OCI-LY1 (cell line): ENCODE measurements at regions not wholly inside any gene's neighbourhood (a gene's known extent, or its start where the extent isn't known, plus 50 kb on each side); places are given as distances from the start of the nearest gene placed in this dataset.

Experiments
- H2AFZ ChIP-seq: fragments of 200-600 bp; sonication (generic), shearing (Covaris generic); 2 replicates; pipeline ENCODE4 v1.6.0; 2014; ENCODE audit warnings: antibody characterized with exemption, mild to moderate bottlenecking, low read length
- H3F3A ChIP-seq: fragments of 200-600 bp; sonication (generic), shearing (Covaris generic); 2 replicates; pipeline ENCODE4 v1.6.0; 2014; ENCODE audit warnings: mild to moderate bottlenecking, antibody characterized with exemption, low read length, moderate library complexity; ENCODE audit not compliant: insufficient read depth
- H3K27ac ChIP-seq: fragments of 200-600 bp; sonication (generic); 2 replicates; pipeline ENCODE4 v1.5.1; 2014; ENCODE audit warnings: low read length, mixed run types, mild to moderate bottlenecking, low read depth; ENCODE audit not compliant: poor library complexity, severe bottlenecking
- H3K27me3 ChIP-seq: fragments of 200-600 bp; sonication (generic); 2 replicates; pipeline ENCODE4 v1.6.0; 2014; ENCODE audit warnings: antibody characterized with exemption, mild to moderate bottlenecking, low read length, moderate library complexity; ENCODE audit not compliant: insufficient read depth
- H3K36me3 ChIP-seq: fragments of 200-600 bp; sonication (generic); 2 replicates; pipeline ENCODE4 v1.6.1; 2014; ENCODE audit warnings: mild to moderate bottlenecking, antibody characterized with exemption, low read length, moderate library complexity, mixed read lengths; ENCODE audit not compliant: insufficient read depth
- H3K4me1 ChIP-seq: fragments of 200-600 bp; sonication (generic); 2 replicates; pipeline ENCODE4 v1.5.1; 2014; ENCODE audit warnings: mild to moderate bottlenecking, low read length, moderate library complexity; ENCODE audit not compliant: insufficient read depth, severe bottlenecking
- H3K4me2 ChIP-seq: fragments of 200-600 bp; sonication (generic), shearing (Covaris generic); 2 replicates; pipeline ENCODE4 v1.6.1; 2014; ENCODE audit warnings: low read length
- H3K4me3 ChIP-seq: fragments of 200-600 bp; sonication (generic); 2 replicates; pipeline ENCODE4 v1.5.1; 2014; ENCODE audit warnings: low read length, low read depth, mild to moderate bottlenecking, mixed read lengths; ENCODE audit not compliant: poor library complexity, severe bottlenecking
- H3K79me2 ChIP-seq: fragments of 200-600 bp; shearing (Covaris generic); 2 replicates; pipeline ENCODE4 v1.6.1; 2016; ENCODE audit warnings: mixed run types, low read length, mixed read lengths; ENCODE audit not compliant: insufficient read depth
- H3K9ac ChIP-seq: fragments of 200-600 bp; sonication (generic), shearing (Covaris generic); 2 replicates; pipeline ENCODE4 v1.6.1; 2014; ENCODE audit warnings: mild to moderate bottlenecking, low read length, mixed read lengths
- H3K9me2 ChIP-seq: fragments of 200-600 bp; sonication (generic), shearing (Covaris generic); 2 replicates; pipeline ENCODE4 v1.6.1; 2014; ENCODE audit warnings: low read depth, mild to moderate bottlenecking, low read length, mixed read lengths
- H3K9me3 ChIP-seq: fragments of 200-600 bp; shearing (Covaris generic); 2 replicates; pipeline ENCODE4 v1.6.1; 2014; ENCODE audit warnings: low read length, mixed read lengths
- H4K20me1 ChIP-seq: fragments of 200-600 bp; sonication (generic), shearing (Covaris generic); 2 replicates; pipeline ENCODE4 v1.6.0; 2016; ENCODE audit warnings: mild to moderate bottlenecking, low read length; ENCODE audit not compliant: insufficient read depth
- EZH2 ChIP-seq: fragments of 200-600 bp; sonication (generic), shearing (Covaris generic); IDR thresholded peaks from 2 replicates; pipeline ENCODE4 v1.8.0; 2017; ENCODE audit warnings: borderline replicate concordance, mixed run types, mild to moderate bottlenecking, antibody characterized with exemption, low read length, moderate library complexity, mixed read lengths
- TF ChIP-seq, protein P1 (sequence below): fragments of 200-600 bp; sonication (generic), shearing (Covaris generic); IDR thresholded peaks from 2 replicates; pipeline ENCODE4 v1.5.1; 2017; ENCODE audit warnings: mild to moderate bottlenecking, antibody characterized with exemption, low read length, moderate library complexity, mixed read lengths

DNA sequence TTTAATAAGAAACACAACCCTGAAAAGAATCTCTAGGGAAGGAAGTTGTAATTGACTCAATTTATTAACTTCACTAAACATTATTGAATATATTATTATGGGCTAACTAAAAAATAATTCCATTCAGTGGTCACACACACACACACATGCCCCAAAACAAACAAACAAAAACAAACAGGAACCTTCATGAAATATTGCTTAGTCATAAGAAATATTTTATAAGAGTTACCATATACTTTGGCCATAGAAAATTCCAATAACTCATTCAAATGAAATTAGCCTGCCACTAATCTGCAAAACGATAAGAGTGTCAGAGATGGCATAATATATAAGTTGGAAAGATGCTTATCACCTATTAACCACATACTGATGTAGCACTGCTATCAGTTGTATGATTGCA, 268.4 kb upstream of the AMIGO2 start:
- no peaks in the 10 kb centered on the region for H4K20me1 ChIP-seq
- H3K9me3 ChIP-seq = 0 out of 2 replicates have a peak, but pooled peaks cover 2% of the 10 kb centered on the region
- peaks cover 13% of the 10 kb centered on the region for H3K4me1 ChIP-seq
- no peak for TF ChIP-seq EZH2
- TF ChIP-seq, protein P1, sequence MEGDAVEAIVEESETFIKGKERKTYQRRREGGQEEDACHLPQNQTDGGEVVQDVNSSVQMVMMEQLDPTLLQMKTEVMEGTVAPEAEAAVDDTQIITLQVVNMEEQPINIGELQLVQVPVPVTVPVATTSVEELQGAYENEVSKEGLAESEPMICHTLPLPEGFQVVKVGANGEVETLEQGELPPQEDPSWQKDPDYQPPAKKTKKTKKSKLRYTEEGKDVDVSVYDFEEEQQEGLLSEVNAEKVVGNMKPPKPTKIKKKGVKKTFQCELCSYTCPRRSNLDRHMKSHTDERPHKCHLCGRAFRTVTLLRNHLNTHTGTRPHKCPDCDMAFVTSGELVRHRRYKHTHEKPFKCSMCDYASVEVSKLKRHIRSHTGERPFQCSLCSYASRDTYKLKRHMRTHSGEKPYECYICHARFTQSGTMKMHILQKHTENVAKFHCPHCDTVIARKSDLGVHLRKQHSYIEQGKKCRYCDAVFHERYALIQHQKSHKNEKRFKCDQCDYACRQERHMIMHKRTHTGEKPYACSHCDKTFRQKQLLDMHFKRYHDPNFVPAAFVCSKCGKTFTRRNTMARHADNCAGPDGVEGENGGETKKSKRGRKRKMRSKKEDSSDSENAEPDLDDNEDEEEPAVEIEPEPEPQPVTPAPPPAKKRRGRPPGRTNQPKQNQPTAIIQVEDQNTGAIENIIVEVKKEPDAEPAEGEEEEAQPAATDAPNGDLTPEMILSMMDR = no peak
- H3K9me2 ChIP-seq = no peaks in the 10 kb centered on the region
- H3K4me2 ChIP-seq = no peak overlapping the region
- no peak overlapping the region for H3K27ac ChIP-seq
- H2AFZ ChIP-seq = no peak overlapping the region
- H3K4me3 ChIP-seq = no peak overlapping the region
- H3K36me3 ChIP-seq = no peaks in the 10 kb centered on the region
- no peak overlapping the region for H3K9ac ChIP-seq
- 0 out of 2 replicates have a peak, but pooled peaks cover 4% of the 10 kb centered on the region for H3F3A ChIP-seq
- H3K79me2 ChIP-seq = no peaks in the 10 kb centered on the region
- no peaks in the 10 kb centered on the region for H3K27me3 ChIP-seq

DNA sequence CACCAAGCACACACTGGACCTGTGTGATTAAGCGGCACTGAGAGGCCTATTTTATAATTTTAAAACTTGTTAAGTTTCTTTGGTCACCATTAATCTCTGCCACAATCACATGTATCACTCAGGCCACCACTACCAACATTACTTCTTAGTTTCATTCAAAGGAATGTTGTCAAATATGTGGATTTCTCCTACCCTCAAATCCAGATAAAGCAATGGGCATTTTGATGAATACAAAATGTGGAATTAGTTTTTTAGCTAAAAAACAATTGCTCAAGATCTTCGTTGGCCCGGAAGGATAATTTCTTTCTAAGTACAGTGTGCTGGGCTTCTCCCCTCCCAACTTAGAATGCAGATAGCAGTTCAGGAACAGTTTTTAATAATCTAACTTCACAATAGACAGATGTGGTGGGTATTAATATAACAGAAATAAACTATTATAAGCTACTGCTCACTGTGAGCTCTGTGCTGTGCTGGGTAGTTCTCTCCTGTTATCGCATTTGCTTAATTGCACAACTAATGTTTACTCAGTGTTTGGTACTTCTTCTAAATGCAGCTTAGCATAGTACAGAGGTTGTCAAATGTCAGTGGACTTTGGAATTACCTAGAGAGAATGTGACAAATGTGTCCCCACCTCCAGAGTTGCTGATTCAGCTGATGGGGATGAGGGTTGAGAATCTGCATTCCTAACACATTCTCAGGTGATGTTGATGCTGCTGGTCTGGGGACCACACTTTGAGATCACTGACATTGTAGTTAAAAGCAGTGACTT, 266.7 kb upstream of the AMIGO2 start:
- no peak overlapping the region for H3K4me2 ChIP-seq
- no peaks in the 10 kb centered on the region for H3K9me2 ChIP-seq
- H3K79me2 ChIP-seq = no peaks in the 10 kb centered on the region
- H2AFZ ChIP-seq = peak overlapping the region; percentile 74; the same call in 1 of the 2 replicates
- H3K4me3 ChIP-seq = no peak overlapping the region
- H4K20me1 ChIP-seq = no peaks in the 10 kb centered on the region
- peaks cover 2% of the 10 kb centered on the region; the same call in 1 of the 2 replicates for H3K9me3 ChIP-seq
- peaks cover 13% of the 10 kb centered on the region for H3K4me1 ChIP-seq
- peak overlapping the region; percentile 0 for H3K27ac ChIP-seq
- no peaks in the 10 kb centered on the region for H3K27me3 ChIP-seq
- H3K9ac ChIP-seq = no peak overlapping the region
- no peaks in the 10 kb centered on the region for H3K36me3 ChIP-seq
- TF ChIP-seq EZH2 = no peak
- TF ChIP-seq, protein P1 = no peak
- H3F3A ChIP-seq = 0 out of 2 replicates have a peak, but pooled peaks cover 4% of the 10 kb centered on the region

DNA sequence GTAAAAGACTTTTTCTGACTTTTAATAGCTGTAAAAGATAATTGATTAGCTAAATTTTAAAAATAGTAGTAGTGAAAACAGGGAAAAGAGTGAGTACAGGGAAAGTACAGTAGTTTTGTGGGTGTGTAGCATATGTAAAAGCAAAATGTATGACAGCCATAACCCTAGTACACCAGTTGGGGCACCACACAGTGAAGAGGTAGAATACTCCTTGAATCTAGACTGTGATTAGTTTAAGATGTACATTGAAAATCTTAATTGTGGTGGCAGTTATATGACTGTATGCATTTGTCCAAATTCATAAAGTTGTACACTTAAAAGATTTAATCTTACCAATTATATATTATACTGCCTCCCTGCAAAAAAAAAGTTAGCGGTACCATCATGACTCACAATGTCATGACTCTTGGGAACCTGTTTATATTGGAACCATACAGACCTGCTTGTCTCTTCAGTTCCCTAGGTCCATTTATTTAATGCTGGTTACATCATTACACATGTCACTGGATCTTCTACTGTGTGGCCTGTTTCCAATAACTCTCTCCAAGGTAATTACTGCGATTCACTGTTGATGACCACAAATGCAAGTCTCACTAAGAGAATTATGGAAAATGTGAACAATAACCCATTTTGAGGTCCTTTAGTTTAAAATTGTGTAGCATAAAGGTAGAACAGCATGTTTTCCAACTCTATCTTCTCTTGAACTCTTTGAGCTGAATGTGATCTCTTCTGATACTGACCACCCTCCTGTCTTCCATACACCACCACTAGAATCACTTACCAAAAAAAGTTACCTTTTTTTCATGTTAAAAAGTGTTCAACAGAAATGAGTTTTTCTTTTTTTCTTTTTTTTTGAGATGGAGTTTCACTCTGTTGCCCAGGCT, 264.2 kb upstream of the AMIGO2 start:
- H3K4me1 ChIP-seq = peaks cover 5% of the 10 kb centered on the region
- no peak overlapping the region for H3K4me2 ChIP-seq
- H3K4me3 ChIP-seq = no peak overlapping the region
- H2AFZ ChIP-seq = no peak overlapping the region
- H3K9me2 ChIP-seq = no peaks in the 10 kb centered on the region
- no peaks in the 10 kb centered on the region for H4K20me1 ChIP-seq
- H3K79me2 ChIP-seq = no peaks in the 10 kb centered on the region
- 0 out of 2 replicates have a peak, but pooled peaks cover 4% of the 10 kb centered on the region for H3F3A ChIP-seq
- H3K36me3 ChIP-seq = no peaks in the 10 kb centered on the region
- no peaks in the 10 kb centered on the region for H3K27me3 ChIP-seq
- H3K27ac ChIP-seq = no peak overlapping the region
- TF ChIP-seq, protein P1 = no peak
- no peak for TF ChIP-seq EZH2
- H3K9ac ChIP-seq = no peak overlapping the region
- H3K9me3 ChIP-seq = peaks cover 2% of the 10 kb centered on the region; the same call in 1 of the 2 replicates
